HG03442 (cell line): ENCODE measurements at regions not wholly inside any gene's neighbourhood (a gene's known extent, or its start where the extent isn't known, plus 50 kb on each side); places are given as distances from the start of the nearest gene placed in this dataset.

ENCODE experiments used
- ATAC-seq: cut with Tn5 transposase; IDR thresholded peaks from one replicate; pipeline ENCODE4 v1.9.1; 2021; ENCODE audit warnings: mild to moderate bottlenecking, moderate library complexity; ENCODE audit not compliant: unreplicated experiment

DNA sequence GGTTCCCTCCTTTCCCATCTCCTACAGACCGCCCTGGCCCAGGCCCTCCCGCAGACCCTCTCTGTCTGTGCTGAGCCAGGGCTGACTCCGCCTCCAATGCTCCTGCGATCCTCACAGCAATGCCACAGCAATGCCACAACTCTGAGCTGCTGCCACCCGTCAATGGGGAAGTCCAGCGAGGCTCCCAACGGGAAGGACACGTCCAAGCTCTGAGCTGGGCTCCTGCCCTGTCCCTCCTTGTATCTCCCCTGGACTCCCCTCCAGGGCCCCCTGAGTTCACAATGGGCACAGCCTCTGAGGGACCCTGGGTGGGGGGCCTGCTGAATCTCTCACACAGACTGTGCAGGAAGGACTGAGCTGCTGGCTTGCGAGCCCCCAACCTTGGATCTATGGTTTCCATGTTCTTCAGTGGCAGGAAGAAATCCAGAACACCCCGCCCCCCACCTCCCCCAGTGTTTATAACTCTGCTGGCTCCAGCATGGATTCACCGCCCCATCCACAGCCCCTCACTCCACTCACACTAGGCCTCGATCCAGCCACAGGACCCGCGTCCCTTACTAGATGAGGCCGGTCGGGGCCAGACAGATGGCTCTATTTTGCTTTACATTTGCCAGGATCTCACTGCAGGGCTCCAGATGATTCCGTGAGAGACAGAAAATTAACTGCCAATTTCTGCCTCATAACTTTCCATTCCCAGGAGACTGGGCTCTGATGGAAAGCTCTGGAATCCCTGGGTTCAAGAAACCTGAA is 338.0 kb downstream of the MATN1 start:
- no peak for ATAC-seq

DNA sequence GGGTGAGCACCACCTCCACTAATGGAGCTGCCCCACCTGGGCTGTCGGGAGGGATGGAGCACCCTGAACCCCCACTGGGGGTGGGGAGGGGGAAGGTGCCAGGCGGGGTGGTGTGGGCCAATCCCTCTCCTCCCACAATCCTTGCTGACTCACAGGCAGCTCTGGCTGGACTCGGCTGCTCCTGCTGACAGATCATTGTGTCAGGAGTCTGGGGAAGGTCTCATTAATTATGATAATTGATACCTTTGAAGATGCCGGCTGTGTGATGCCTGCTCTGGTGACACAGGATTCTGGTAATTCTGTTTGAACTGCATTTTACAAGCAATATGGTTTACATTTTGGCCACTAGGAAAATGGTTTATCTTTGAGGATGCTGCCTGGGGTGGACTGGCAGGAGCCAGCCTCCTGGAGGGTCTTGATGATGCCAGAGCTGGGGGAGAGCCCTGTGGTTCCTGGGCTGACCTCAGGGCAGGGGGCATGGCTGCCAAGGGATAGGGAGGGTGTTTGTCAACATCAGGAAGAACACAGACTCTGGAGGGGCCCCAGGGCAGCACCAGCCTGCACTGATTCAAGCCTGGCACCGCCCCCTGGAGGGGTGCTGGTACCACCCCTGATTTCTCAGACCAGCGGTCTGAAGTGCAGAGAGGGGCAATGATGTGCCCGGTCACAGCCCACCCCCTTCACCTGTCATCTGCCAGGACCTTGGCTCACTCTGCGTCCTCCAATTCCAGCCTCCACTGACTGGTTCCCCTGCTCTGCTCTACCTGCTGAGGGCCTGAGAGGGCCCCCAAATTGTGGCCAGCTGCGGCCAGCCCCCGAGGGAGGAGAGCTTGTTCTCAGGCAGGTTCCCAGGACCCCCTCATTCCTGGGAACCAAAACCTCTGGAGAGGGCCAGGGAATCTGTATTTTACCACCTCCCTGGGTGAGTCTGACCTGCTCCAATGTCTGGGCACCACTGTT is 338.8 kb downstream of the MATN1 start:
- no peak for ATAC-seq

DNA sequence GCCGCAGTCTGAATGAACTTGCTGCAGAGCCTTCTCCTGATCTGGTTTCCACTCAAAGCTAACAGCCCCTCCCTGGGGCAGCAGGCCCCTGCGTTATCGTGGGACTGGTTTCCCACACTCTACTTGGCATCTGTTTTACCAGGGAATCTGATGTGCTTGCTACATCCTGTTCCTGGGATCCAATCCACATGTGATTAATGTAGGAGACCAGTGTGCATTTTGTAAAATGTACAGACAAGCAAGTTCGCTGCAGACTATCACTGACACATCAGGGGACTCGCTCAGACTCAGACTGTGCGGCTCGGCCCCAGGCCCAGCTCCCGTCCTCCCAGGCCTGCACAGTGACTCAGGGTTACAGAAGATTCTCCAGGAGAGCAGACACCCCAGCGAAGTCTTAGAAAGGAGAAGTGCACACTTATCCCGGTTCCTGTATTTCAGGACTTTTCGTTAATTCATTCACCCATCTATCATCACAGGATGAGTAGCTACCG is 340.1 kb downstream of the MATN1 start:
- ATAC-seq: no peak

DNA sequence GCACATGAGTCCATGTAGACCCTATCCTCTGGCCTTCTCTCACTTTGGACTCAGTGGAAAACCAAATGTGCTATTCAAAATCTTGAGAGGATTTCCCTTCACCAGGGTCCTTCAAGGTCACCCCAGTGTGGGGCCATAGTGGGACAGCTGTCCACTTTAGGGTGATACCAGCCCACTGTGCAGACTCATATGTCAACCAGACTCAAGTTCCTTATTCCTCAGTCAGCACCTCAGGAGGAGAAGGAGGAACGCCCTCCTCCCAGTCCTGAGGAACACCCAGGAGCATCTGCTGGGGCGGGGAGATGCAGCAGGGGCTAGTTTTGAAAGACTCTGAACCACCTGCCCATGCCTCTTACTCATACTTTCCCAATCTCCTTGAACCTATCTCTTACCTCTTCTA is 340.9 kb downstream of the MATN1 start:
- no peak for ATAC-seq

DNA sequence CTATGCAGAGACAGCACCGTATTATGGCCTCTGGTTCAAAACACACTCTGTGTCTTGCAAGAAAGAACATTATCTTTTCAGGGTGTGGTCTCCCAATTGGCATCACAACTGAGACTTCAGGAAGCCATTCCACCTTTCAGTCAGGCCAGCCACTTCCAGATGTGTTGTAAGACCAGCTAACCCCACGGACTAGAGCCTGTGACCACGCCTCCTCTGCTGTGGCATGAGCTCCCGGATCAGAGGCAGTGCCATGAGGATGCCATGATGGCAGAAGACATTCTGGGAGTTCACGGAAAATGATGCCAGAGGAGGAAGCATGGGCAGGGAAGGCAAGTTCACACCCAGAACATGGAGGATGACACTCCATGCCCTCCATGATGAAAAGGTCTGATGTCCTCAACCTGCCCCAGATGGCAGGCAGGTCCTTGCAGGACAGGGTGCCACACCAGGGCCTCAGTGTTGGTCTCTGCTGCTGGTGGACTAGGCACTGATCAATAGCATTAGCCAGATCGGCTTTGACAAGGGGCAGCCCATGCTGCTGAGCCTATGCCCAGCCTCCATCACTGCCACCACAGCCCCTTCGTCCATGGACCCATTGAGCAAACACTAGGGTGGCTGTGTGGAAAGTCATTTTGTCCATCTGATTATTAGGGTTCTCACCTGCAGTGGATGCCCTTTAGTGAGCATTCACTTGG is 341.6 kb downstream of the MATN1 start:
- no peak for ATAC-seq

DNA sequence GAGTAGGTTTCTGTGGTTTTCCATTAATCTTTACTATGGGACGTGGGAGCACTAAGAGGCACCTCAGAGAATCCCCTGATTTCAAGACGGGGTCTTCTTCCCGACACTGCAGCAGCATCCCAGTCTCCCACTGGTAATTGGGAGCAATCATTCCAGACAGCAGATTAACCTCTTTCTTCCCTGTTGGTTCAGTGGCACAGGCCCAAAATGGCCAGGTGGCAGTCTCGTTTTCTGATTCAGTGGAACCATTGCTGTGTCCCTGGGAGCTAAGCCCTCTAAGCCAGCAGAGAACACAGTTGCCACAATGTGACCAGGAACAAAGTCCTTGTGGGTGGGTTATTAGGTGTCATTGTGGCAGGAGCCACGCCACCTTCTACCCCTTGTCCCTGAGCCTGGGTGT is 342.1 kb downstream of the MATN1 start:
- ATAC-seq: no peak

DNA sequence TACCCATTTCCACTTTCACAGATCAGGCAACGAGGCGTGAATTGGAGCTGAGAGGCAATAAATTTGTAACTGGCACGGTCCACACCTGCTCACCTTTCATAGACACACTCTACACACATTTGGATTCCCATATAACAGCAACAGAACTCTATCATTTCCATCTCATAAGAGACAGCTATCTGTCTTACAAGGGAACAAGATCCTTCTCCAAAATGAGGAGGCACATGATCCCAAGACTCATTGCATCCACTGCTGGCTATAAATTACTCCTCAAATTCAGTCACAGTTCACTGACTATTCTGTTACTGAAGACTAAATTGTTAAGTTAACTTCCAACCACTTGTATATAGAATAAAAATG is 342.8 kb downstream of the MATN1 start:
- no peak for ATAC-seq

DNA sequence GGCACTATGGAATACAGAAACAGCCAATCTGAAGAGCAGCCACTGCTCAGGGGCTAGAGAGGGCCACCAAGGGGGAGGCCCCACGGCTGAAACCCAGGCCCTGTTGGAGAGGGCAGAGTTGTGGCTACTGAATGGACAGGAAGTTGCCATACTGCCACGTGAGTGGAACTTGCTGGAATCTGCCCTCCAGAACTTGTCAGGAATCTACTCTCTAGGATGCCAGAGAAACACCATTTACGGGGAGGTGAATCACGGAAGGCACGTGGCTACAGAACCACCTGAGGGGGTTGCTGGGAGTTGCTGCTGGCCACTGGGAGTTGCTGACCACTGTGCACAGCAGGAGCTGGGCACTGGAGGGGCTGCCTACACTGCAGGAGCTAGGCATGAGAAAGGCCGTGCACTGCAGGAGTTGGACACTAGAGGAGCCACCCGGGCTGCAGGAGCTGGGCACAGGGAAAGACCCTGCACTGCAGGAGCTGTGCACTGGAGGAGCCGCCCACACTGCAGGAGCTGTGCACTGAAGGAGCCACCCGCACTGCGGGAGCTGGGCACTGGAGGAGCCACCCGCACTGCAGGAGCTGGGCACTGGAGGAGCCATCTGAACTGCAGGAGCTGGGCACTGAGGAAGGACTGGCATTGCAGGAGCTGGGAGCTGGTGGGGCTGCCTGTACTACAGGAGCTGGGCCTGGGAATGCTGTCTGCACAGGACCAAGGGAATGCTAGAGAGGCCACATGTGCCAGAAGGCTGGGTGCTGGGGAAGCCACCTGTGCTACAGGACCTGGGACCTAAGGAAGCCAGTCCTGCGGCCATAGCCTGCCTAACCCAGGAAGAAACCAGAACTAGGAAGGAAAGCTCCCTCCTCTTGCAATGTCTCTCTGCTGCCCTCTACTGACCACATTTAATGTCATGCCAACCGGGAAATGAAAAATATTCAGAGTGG is 343.4 kb downstream of the MATN1 start:
- ATAC-seq: no peak

DNA sequence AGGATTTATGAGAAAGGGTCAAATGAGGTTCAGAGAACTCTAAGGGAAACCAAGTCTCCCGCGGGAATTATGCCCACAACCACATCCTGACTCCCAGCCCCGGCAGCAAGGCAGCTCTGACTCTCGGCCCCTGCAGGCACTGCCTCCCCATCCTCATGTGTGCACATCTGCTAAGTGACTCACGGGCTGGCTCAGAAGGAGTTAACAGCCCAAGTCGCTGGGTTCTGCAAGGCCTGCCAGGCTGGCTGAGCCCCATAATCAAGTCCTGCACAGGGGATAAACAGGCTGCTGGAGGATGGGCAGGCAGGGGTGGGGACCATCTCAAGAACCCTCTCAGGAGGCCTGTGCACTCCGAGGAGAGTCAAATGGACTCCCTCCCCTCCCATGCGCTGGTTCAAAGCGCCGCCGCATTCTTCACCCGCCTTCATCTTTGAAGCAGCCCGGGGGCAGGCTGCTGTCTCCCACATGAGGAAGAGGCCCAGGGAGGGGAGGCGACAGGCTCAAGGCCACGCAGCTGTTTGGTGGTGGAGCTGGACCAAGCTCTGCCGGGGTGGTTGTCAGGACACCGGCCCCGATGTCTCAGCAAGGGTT is 344.3 kb downstream of the MATN1 start:
- no peak for ATAC-seq

DNA sequence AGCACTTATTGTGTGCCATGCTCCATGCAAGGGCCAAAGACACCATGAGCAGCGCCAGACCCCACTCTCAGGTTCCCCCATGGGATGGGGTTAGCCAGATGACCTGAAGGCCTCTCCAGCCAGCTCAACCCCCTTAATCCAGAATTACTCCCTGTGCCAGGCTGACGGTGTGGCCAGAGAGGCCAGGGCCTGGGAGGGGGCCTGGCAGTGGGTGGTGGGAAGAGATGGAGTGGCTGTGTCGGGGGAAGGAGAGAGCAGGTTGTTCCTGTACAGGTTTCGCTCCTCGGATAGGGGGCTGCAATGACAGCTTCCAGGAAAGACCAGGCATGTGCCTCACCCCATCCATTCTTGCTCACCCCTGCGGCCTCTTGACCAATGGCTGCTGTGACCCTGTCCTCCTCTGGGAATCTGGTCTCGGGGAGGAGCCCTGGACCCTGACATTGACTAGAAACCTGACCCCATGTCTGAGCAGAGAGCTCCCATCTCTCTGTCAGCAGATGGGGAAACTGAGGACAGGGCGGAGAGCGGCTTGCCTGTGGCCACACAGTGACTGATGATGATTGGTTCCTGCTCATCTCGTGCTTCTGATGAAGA is 345.3 kb downstream of the MATN1 start:
- ATAC-seq: no peak

DNA sequence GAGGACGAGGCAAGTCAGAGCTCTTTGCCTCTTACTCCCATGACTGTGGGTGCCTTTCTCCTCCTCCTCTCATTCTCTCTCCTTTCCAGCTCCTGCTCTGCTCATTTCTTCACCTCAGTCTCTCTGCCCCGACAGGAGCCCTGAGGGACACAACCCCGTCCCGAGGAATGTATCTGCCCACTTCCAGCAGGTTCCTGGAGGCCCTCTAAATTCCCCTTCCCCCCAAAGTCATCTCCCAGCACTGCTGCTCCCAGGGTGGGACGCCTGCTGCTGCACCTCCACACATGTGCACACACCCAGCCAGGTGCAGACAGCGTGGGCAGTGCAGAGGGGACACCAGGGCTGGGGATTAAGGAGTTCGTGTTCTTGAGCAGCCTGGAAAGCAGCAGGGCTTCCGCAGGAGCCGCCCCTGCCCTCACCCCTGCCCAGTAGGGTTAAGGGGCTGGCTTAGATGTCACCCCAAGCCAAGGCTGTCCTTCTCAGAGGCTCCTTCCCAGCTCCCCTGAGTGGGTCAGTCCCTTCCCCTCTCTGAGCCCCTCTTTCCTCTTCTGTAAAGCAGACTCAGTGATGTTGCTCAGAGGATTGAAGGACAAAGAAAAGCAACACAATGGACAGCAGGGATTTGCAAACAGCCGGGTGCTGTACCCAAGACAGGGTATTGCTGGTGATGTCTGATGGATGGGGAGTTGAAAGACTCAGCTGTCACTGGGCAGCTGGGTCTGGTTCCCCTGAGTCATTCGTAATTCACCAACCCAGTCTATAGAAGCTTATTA is 346.0 kb downstream of the MATN1 start:
- ATAC-seq: no peak

DNA sequence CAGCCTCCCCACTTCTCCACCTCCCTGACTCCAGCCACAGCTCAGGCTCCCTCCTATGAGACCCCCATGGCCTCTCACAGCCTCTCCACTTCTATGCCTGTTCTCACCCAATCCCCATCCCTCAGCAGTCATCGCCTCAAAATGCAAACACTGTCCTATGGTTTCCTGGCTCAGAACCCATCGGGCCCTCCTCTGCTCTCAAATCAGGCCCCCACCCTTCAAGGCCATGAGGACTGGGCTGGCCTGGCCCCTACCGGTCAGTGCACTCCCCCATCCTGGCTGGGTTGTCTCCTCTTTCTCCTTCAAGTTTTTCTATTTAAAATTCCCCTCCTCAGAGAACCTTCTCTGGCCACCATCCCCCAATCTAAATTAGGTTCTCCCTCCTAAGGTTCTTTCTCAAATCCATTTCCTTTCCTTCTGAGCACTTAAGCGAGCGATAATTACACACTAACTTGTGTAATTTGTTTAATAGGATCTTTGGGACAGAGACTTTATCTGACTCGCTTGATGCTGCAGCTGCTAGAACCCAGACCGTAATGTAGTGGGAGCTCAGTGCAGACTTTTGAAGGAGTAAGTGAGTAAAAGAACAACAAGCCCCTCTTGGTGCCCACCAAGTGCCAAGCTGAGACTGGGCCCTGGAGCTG is 347.2 kb downstream of the MATN1 start:
- no peak for ATAC-seq

DNA sequence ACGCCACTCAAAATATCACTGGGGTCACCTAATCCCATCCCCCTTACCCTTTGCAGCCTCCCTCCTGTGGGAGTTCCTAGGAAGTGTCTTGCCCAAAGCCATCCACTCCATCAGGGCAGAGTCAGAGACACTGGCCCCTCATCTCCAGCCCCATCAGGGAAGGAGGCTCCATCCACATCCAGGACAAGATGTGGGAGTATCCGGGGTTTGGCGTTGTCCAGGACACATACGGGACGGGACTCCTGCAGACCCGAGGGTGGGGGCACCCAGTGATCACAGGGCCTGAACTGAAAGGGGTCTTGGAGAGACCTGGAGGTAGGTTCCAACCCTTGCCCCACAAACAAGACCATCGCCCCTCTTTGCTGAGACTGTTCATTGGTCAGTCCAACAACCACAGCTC is 348.2 kb downstream of the MATN1 start:
- no peak for ATAC-seq

DNA sequence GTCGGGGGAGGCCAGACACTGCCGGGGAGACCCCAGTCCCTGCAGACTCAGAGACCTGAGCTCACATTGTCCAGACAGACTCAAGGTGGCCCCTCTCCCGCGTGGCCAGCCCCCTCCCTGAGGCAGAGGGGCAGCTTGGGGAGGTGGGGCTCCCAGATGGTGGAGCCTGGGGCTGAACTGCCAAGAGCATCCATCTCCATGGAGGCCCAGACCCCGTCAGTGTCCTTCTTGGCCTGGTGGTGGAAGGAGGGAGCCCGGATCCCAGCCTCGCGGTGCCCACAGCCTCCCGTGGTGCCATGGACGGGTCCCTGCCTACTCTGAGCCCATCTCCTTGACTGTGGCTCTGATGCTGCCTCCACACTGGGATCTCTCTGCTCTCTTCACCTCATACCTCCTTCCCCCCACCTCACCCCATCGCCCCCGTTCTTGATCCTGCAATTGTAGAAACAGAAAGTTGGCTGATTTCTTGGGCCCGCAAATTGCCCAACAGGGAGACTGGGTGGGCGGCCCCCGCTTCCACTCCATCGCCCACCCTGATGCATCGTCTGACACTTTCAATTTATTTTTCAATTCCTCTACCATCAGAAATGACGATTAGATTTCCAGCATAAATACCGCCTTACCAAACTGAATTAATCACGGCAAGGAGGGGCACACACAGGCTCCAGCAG is 348.9 kb downstream of the MATN1 start:
- ATAC-seq: no peak

DNA sequence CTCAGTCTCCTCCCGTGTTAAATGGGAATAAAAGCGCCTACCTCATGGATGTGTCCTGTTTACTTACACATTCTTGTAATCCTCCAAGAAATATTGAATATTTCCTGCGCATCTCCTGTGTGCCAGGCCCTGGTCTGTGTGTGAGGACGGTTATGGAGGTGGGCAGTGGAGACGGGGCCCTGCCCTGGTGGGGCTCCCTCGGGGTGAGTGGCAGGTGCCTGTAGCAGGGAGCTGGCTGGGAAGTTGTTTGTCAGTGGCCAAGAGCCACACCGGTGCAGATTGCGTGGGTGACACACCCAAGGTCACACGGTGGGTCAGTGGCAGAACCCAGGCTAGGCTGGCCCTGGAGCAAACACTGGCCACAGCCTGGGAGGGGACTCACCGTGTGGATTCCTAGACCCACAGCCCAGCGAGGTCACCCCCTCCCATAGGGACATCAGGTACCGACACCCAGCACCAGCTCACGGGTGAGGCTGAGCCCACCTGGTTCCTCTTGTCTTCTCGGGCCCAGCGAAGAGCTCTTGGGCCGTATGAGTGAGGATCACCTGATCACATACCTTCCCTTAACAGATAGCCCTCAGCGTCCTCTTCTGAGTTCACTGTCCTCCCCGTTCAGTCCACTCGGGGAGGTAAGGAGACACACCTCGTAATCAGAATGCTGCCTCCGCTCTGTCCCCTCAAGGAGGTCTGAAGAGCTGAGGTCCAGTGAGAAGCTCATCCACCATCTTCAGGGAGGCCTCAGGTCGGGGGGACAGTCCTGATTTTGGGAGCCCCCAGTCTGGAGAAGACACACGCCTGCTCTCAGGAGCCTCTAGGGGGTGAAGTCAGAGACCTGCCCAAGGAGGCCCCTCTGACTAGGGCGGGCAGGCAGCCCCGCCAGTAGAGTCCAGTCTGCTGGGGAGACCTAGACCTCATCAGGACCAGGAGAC is 349.6 kb downstream of the MATN1 start:
- no peak for ATAC-seq

DNA sequence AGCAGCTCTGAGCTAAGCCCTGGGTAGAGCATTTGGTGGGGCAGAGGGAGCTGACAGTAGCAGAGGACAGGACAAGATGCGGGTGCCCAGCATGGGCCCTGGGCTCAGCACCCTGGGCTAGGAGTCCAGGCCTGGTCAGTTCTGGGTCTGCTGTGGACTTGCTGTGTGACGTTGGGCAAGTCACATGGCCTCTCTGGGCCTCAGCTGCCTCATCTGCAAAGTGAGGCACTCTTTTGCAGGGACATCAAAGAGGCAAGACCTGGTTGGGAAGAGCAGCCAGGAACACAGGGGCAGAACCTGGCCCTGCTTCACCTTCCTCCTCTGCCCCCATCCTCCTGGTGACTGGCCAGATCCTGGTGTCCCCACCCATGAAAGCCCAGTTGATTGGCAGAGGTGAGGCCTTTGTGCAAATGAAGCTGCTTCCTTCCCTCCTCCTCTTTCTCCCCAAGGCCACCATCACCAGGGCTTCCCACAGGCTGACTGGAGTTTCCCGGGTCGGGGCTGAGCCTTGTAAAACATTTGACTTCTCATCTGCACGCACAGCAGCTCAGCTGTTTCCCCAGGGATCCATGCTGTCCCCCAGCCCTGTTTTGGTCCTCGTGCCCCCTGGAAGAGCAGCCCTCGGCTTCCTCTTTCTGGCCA is 350.5 kb downstream of the MATN1 start:
- ATAC-seq: no peak
